HEK293 (cell line): ENCODE measurements at regions not wholly inside any gene's neighbourhood (a gene's known extent, or its start where the extent isn't known, plus 50 kb on each side); places are given as distances from the start of the nearest gene placed in this dataset.

ENCODE experiments used
- SP2 ChIP-seq: fragments of 450-650 bp; formaldehyde crosslinking; IDR thresholded peaks from 2 replicates; pipeline ENCODE4 v1.5.1; 2016; ENCODE audit warnings: missing biosample characterization, missing genetic modification characterization
- ZNF10 ChIP-seq: fragments of 450-650 bp; formaldehyde crosslinking; IDR thresholded peaks from 2 replicates; pipeline ENCODE4 v1.5.1; 2017; ENCODE audit warnings: missing biosample characterization, missing genetic modification characterization
- ZNF404 ChIP-seq: fragments of 450-650 bp; formaldehyde crosslinking; IDR thresholded peaks from 2 replicates; pipeline ENCODE4 v1.5.1; 2017; ENCODE audit warnings: missing biosample characterization, missing genetic modification characterization
- TF ChIP-seq, protein P1 (sequence below): fragments of 450-650 bp; formaldehyde crosslinking; IDR thresholded peaks from 2 replicates; pipeline ENCODE4 v1.5.1; 2016; ENCODE audit warnings: missing biosample characterization, missing genetic modification characterization
- TF ChIP-seq, protein P2 (sequence below): fragments of 450-650 bp; formaldehyde crosslinking; IDR thresholded peaks from 2 replicates; pipeline ENCODE4 v1.5.1; 2016; ENCODE audit warnings: missing biosample characterization, missing genetic modification characterization, low read depth
- TF ChIP-seq, protein P3 (sequence below): fragments of 450-650 bp; formaldehyde crosslinking; IDR thresholded peaks from 2 replicates; pipeline ENCODE4 v1.5.1; 2016; ENCODE audit warnings: missing biosample characterization, missing genetic modification characterization
- TF ChIP-seq, protein P4 (sequence below): fragments of 450-650 bp; formaldehyde crosslinking; IDR thresholded peaks from 2 replicates; pipeline ENCODE4 v1.5.1; 2016; ENCODE audit warnings: missing biosample characterization, missing genetic modification characterization
- TF ChIP-seq, protein P5 (sequence below): fragments of 450-650 bp; formaldehyde crosslinking; IDR thresholded peaks from 2 replicates; pipeline ENCODE4 v1.5.1; 2016; ENCODE audit warnings: missing biosample characterization, missing genetic modification characterization, borderline replicate concordance

DNA sequence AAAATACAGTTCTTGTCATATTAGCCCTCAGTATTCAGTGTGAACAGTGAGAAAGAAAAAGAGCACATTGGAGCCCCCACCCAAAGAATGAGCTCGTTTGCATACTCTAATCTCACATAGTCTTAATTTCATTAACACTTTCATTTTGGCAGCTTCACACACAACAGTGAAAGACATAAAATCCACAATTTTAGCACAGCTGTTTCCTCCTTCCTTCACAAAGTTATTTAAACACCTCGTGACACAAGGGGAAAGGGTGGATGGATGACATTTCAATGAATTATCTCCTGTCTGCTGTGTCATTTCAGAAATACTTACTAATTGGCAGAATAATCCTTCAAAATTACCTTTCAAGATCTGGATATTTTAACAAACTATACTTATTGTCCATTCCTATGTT, 299.3 kb downstream of the KCNJ2 start:
- TF ChIP-seq ZNF404 (tag by site-specific recombination) = no peak
- TF ChIP-seq, protein P1, sequence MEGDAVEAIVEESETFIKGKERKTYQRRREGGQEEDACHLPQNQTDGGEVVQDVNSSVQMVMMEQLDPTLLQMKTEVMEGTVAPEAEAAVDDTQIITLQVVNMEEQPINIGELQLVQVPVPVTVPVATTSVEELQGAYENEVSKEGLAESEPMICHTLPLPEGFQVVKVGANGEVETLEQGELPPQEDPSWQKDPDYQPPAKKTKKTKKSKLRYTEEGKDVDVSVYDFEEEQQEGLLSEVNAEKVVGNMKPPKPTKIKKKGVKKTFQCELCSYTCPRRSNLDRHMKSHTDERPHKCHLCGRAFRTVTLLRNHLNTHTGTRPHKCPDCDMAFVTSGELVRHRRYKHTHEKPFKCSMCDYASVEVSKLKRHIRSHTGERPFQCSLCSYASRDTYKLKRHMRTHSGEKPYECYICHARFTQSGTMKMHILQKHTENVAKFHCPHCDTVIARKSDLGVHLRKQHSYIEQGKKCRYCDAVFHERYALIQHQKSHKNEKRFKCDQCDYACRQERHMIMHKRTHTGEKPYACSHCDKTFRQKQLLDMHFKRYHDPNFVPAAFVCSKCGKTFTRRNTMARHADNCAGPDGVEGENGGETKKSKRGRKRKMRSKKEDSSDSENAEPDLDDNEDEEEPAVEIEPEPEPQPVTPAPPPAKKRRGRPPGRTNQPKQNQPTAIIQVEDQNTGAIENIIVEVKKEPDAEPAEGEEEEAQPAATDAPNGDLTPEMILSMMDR = no peak
- TF ChIP-seq ZNF10 (tag by site-specific recombination) = no peak
- TF ChIP-seq, protein P2, sequence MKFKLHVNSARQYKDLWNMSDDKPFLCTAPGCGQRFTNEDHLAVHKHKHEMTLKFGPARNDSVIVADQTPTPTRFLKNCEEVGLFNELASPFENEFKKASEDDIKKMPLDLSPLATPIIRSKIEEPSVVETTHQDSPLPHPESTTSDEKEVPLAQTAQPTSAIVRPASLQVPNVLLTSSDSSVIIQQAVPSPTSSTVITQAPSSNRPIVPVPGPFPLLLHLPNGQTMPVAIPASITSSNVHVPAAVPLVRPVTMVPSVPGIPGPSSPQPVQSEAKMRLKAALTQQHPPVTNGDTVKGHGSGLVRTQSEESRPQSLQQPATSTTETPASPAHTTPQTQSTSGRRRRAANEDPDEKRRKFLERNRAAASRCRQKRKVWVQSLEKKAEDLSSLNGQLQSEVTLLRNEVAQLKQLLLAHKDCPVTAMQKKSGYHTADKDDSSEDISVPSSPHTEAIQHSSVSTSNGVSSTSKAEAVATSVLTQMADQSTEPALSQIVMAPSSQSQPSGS (tag by site-specific recombination) = no peak
- TF ChIP-seq, protein P3, sequence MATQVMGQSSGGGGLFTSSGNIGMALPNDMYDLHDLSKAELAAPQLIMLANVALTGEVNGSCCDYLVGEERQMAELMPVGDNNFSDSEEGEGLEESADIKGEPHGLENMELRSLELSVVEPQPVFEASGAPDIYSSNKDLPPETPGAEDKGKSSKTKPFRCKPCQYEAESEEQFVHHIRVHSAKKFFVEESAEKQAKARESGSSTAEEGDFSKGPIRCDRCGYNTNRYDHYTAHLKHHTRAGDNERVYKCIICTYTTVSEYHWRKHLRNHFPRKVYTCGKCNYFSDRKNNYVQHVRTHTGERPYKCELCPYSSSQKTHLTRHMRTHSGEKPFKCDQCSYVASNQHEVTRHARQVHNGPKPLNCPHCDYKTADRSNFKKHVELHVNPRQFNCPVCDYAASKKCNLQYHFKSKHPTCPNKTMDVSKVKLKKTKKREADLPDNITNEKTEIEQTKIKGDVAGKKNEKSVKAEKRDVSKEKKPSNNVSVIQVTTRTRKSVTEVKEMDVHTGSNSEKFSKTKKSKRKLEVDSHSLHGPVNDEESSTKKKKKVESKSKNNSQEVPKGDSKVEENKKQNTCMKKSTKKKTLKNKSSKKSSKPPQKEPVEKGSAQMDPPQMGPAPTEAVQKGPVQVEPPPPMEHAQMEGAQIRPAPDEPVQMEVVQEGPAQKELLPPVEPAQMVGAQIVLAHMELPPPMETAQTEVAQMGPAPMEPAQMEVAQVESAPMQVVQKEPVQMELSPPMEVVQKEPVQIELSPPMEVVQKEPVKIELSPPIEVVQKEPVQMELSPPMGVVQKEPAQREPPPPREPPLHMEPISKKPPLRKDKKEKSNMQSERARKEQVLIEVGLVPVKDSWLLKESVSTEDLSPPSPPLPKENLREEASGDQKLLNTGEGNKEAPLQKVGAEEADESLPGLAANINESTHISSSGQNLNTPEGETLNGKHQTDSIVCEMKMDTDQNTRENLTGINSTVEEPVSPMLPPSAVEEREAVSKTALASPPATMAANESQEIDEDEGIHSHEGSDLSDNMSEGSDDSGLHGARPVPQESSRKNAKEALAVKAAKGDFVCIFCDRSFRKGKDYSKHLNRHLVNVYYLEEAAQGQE (tag by site-specific recombination) = no peak
- TF ChIP-seq SP2 = no peak
- TF ChIP-seq, protein P4, sequence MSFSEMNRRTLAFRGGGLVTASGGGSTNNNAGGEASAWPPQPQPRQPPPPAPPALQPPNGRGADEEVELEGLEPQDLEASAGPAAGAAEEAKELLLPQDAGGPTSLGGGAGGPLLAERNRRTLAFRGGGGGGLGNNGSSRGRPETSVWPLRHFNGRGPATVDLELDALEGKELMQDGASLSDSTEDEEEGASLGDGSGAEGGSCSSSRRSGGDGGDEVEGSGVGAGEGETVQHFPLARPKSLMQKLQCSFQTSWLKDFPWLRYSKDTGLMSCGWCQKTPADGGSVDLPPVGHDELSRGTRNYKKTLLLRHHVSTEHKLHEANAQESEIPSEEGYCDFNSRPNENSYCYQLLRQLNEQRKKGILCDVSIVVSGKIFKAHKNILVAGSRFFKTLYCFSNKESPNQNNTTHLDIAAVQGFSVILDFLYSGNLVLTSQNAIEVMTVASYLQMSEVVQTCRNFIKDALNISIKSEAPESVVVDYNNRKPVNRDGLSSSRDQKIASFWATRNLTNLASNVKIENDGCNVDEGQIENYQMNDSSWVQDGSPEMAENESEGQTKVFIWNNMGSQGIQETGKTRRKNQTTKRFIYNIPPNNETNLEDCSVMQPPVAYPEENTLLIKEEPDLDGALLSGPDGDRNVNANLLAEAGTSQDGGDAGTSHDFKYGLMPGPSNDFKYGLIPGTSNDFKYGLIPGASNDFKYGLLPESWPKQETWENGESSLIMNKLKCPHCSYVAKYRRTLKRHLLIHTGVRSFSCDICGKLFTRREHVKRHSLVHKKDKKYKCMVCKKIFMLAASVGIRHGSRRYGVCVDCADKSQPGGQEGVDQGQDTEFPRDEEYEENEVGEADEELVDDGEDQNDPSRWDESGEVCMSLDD = no peak
- TF ChIP-seq, protein P5, sequence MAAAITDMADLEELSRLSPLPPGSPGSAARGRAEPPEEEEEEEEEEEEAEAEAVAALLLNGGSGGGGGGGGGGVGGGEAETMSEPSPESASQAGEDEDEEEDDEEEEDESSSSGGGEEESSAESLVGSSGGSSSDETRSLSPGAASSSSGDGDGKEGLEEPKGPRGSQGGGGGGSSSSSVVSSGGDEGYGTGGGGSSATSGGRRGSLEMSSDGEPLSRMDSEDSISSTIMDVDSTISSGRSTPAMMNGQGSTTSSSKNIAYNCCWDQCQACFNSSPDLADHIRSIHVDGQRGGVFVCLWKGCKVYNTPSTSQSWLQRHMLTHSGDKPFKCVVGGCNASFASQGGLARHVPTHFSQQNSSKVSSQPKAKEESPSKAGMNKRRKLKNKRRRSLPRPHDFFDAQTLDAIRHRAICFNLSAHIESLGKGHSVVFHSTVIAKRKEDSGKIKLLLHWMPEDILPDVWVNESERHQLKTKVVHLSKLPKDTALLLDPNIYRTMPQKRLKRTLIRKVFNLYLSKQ (tag by site-specific recombination) = no peak
